ENCODE measurements at regions not wholly inside any gene's neighbourhood (a gene's known extent, or its start where the extent isn't known, plus 50 kb on each side); places are given as distances from the start of the nearest gene placed in this dataset.

DNA sequence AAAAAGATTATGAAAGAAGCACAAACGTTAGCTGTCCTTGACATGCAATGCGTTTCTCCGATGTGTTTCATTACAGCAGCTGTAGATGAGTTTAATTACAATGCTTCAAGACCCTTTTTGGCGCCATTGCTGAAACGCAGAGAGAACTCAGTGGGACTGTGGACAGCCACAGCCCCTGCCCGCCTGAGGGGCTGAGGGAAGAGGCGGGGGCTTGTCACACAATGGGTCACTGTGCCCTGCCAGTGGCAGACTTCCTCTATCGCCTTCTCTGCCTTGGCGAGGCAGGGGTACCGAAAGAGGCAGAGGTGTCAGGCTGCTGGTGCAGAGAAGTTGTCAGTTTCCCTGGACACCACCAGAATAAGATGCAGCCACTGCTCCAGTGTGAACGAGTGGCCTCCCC is 252.0 kb downstream of the NR2F2 start:
- intact Hi-C loops (cut with micrococcal nuclease; ENCODE audit: unreplicated experiment) = no loop called here
- Histone ChIP-seq H3K27ac (ENCODE audit: low read depth, low read length, poor library complexity, severe bottlenecking) (no peak overlapping the region), H3K4me2 (ENCODE audit: low read length) (no peak overlapping the region), H3K36me3 (ENCODE audit: insufficient read depth, low read length) (no peaks in the 10 kb centered on the region), H2AFZ (ENCODE audit: low read length) (no peak overlapping the region), H3K9me2 (ENCODE audit: insufficient read depth, low read length) (no peaks in the 10 kb centered on the region), H4K20me1 (ENCODE audit: insufficient read depth, low read length) (no peaks in the 10 kb centered on the region), H3K9me3 (ENCODE audit: low read length) (no peaks in the 10 kb centered on the region), H3K4me3 (ENCODE audit: low read depth, low read length, poor library complexity, severe bottlenecking) (no peak overlapping the region), H3K4me1 (ENCODE audit: insufficient read depth, low read length, poor library complexity, severe bottlenecking) (no peaks in the 10 kb centered on the region), H3K79me2 (ENCODE audit: insufficient read depth, low read depth, low read length) (no peaks in the 10 kb centered on the region)
- ChIA-PET POLR2A (no interaction called here), CTCF (ENCODE audit: unreplicated experiment) (no interaction called here)
- TF ChIP-seq, protein P1, sequence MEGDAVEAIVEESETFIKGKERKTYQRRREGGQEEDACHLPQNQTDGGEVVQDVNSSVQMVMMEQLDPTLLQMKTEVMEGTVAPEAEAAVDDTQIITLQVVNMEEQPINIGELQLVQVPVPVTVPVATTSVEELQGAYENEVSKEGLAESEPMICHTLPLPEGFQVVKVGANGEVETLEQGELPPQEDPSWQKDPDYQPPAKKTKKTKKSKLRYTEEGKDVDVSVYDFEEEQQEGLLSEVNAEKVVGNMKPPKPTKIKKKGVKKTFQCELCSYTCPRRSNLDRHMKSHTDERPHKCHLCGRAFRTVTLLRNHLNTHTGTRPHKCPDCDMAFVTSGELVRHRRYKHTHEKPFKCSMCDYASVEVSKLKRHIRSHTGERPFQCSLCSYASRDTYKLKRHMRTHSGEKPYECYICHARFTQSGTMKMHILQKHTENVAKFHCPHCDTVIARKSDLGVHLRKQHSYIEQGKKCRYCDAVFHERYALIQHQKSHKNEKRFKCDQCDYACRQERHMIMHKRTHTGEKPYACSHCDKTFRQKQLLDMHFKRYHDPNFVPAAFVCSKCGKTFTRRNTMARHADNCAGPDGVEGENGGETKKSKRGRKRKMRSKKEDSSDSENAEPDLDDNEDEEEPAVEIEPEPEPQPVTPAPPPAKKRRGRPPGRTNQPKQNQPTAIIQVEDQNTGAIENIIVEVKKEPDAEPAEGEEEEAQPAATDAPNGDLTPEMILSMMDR (conservative IDR thresholded peaks at IDR 0.05; ENCODE audit: low read length) = no peak
- TF ChIP-seq EZH2phosphoT487 (IDR thresholded peaks at IDR 0.05; ENCODE audit: borderline replicate concordance, low read depth, low read length) = no peak
- no peak for DNase-seq (ENCODE audit: low spot score)
- BruUV-seq (replicated peaks) = no TSS peak

DNA sequence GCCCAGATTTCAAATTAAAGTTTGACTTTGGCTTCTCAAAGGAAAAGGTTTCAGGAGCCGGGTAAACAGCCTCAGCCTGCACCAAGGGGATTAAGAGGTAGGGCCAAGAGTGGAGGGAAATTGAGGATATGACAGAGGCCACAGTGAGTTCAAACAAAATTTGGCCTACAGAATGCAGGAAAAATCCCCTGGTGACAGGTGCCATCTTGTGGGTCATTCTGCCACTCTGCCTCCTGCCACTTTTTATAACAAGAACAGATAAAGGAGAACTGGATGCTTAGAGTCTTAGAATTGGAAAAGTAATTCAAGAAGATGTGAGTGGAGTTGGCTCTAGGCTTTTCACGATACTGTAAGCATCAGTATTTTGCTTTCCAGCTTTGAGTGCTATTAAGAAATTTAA is 253.2 kb downstream of the NR2F2 start:
- intact Hi-C loops (cut with micrococcal nuclease; ENCODE audit: unreplicated experiment) = no loop called here
- ChIA-PET POLR2A (no interaction called here), CTCF (ENCODE audit: unreplicated experiment) (no interaction called here)
- TF ChIP-seq EZH2phosphoT487 (IDR thresholded peaks at IDR 0.05; ENCODE audit: borderline replicate concordance, low read depth, low read length) = no peak
- TF ChIP-seq, protein P1 (conservative IDR thresholded peaks at IDR 0.05; ENCODE audit: low read length) = no peak
- Histone ChIP-seq H2AFZ (ENCODE audit: low read length) (no peak overlapping the region), H3K79me2 (ENCODE audit: insufficient read depth, low read depth, low read length) (no peaks in the 10 kb centered on the region), H3K36me3 (ENCODE audit: insufficient read depth, low read length) (no peaks in the 10 kb centered on the region), H3K9me3 (ENCODE audit: low read length) (no peaks in the 10 kb centered on the region), H3K9me2 (ENCODE audit: insufficient read depth, low read length) (no peaks in the 10 kb centered on the region), H4K20me1 (ENCODE audit: insufficient read depth, low read length) (no peaks in the 10 kb centered on the region), H3K4me2 (ENCODE audit: low read length) (no peak overlapping the region), H3K4me3 (ENCODE audit: low read depth, low read length, poor library complexity, severe bottlenecking) (no peak overlapping the region), H3K27ac (ENCODE audit: low read depth, low read length, poor library complexity, severe bottlenecking) (no peak overlapping the region), H3K4me1 (ENCODE audit: insufficient read depth, low read length, poor library complexity, severe bottlenecking) (no peaks in the 10 kb centered on the region)
- no peak for DNase-seq (ENCODE audit: low spot score)
- no TSS peak for BruUV-seq (replicated peaks)

DNA sequence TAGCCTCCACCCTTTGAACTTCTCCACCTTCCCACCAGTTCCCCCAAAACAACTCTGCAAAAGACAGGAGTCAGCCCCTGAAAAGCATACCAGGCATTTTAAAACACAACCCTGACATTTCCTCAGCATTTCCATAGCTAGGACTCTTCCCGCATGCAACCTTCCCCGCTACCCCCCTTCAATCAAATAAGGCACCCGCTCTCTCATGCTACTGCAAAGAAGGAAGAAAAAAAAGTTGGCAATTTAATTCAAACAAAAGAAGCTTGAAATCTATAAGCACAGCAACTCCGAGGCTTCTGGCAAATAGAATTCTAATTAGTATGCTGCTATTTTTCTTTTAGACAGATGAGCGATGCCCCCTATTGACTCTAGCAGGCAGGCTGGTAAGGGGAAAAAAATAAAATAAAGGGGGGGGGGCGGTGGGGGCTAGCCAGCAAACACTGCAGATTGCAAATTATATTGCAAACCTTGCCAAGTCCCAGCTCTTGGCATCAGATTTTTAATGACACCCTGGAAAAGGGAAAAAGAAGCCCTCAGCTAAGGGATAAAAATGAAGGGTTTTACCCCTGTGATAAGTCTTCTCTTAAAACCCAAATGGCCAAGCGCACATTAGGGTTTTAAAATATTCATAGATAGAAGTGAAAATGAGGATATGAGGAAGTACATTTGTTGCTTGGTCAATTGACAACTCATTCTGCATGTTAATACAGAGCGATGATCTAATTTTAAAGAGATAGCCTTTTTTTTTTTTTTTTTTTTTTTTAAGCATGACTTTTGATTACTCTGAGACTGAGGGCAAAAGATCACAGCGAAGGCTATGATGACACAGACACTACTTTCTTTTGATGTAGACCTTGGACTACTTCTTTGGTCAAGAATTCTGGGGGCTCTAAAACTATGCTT is 255.2 kb downstream of the NR2F2 start:
- POLR2A ChIA-PET = interaction anchor here (0.6 to 0.7 kb wide), 5 partner anchors 9 to 931 kb away, joined by 3 to 5 read pairs (median 3); no protein-coding TSS in a partner anchor
- Histone ChIP-seq H4K20me1 (ENCODE audit: insufficient read depth, low read length) (no peaks in the 10 kb centered on the region), H3K4me1 (ENCODE audit: insufficient read depth, low read length, poor library complexity, severe bottlenecking) (no peaks in the 10 kb centered on the region), H3K9me3 (ENCODE audit: low read length) (no peaks in the 10 kb centered on the region), H2AFZ (ENCODE audit: low read length) (no peak overlapping the region), H3K79me2 (ENCODE audit: insufficient read depth, low read depth, low read length) (no peaks in the 10 kb centered on the region), H3K4me3 (ENCODE audit: low read depth, low read length, poor library complexity, severe bottlenecking) (no peak overlapping the region), H3K9me2 (ENCODE audit: insufficient read depth, low read length) (no peaks in the 10 kb centered on the region), H3K4me2 (ENCODE audit: low read length) (no peak overlapping the region), H3K36me3 (ENCODE audit: insufficient read depth, low read length) (no peaks in the 10 kb centered on the region), H3K27ac (ENCODE audit: low read depth, low read length, poor library complexity, severe bottlenecking) (no peak overlapping the region)
- CTCF ChIA-PET (ENCODE audit: unreplicated experiment) = no interaction called here
- no peak for DNase-seq (ENCODE audit: low spot score)
- BruUV-seq (replicated peaks) = no TSS peak
- intact Hi-C loops (cut with micrococcal nuclease; ENCODE audit: unreplicated experiment) = no loop called here
- no peak for TF ChIP-seq EZH2phosphoT487 (IDR thresholded peaks at IDR 0.05; ENCODE audit: borderline replicate concordance, low read depth, low read length)
- TF ChIP-seq, protein P1 (conservative IDR thresholded peaks at IDR 0.05; ENCODE audit: low read length) = no peak
